H1 (cell line): ENCODE measurements at regions not wholly inside any gene's neighbourhood (a gene's known extent, or its start where the extent isn't known, plus 50 kb on each side); places are given as distances from the start of the nearest gene placed in this dataset.

Experiments
- CTCF ChIA-PET: fragments of 300-600 bp; sonication (Branson Sonifier 250); formaldehyde crosslinking; loops from one replicate; lab custom pipeline; 2021; ENCODE audit not compliant: partially characterized antibody; lab: Charles Lee
- POLR2A ChIA-PET: fragments of 300-600 bp; sonication (Branson Sonifier 250); formaldehyde crosslinking; loops from one replicate; lab custom pipeline; 2021; ENCODE audit warnings: inconsistent platforms; ENCODE audit not compliant: partially characterized antibody; lab: Charles Lee
- DNase-seq, 2 experiments: peaks; one replicate each; pipeline versions ENCODE4 v3.0.0 to v3.0.0-alpha.2; 2010 to 2022; ENCODE audit warnings: low spot score in 2 of 2, low read depth in 1 of 2, mixed read lengths in 1 of 2
- FAIRE-seq: peaks from 2 replicates; lab custom pipeline; 2011; peaks lifted over from hg19 to GRCh38; lab: Jason Lieb, UNC
- H2AFZ ChIP-seq: 2 replicates; pipeline ENCODE4 v1.8.1; 2012; ENCODE audit warnings: low read length, inconsistent platforms
- H2AK5ac ChIP-seq: 2 replicates; pipeline ENCODE4 v1.6.1; 2013; ENCODE audit warnings: low read depth, low read length
- H2BK120ac ChIP-seq: replicated peaks from 2 replicates; pipeline ENCODE3; 2013; ENCODE audit warnings: low read depth, low read length, inconsistent platforms
- H2BK12ac ChIP-seq: 2 replicates; pipeline ENCODE4 v1.6.1; 2013; ENCODE audit warnings: low read depth, low read length
- H2BK15ac ChIP-seq: 2 replicates; pipeline ENCODE4 v1.6.1; 2013; ENCODE audit warnings: low read length
- H2BK20ac ChIP-seq: 2 replicates; pipeline ENCODE4 v1.6.1; 2013; ENCODE audit warnings: low read length
- H2BK5ac ChIP-seq: 2 replicates; pipeline ENCODE4 v1.6.1; 2013; ENCODE audit warnings: low read depth, low read length
- H3K14ac ChIP-seq: 2 replicates; pipeline ENCODE4 v1.6.1; 2013; ENCODE audit warnings: inconsistent platforms; ENCODE audit not compliant: insufficient read length
- H3K18ac ChIP-seq: 2 replicates; pipeline ENCODE4 v1.6.1; 2013; ENCODE audit warnings: low read length; ENCODE audit errors: extremely low read depth
- H3K23ac ChIP-seq: 2 replicates; pipeline ENCODE4 v1.6.1; 2013; ENCODE audit warnings: inconsistent platforms; ENCODE audit not compliant: insufficient read length
- H3K23me2 ChIP-seq: 2 replicates; pipeline ENCODE4 v1.6.1; 2013; ENCODE audit warnings: low read depth, low read length
- H3K27ac ChIP-seq: 2 replicates; pipeline ENCODE4 v1.6.1; 2011; ENCODE audit warnings: low read depth, low read length, inconsistent platforms
- H3K27me3 ChIP-seq, 4 experiments: replicated peaks in 1 of 4; 1 replicate in 1 of 4; 2 replicates in 3 of 4; pipeline versions ENCODE4 v1.6.1 to v1.8.1; 2011 to 2013; ENCODE audit warnings: low read length in 3 of 4, mild to moderate bottlenecking in 3 of 4, inconsistent platforms in 2 of 4, mixed read lengths in 2 of 4, moderate library complexity in 1 of 4; ENCODE audit not compliant: control insufficient read depth in 3 of 4, insufficient read depth in 3 of 4; ENCODE audit errors: extremely low read depth in 1 of 4
- H3K36me3 ChIP-seq, 4 experiments: 2 replicates each; pipeline versions ENCODE4 v1.6.1 to v1.8.1; 2011 to 2013; ENCODE audit warnings: mild to moderate bottlenecking in 4 of 4, low read length in 3 of 4, moderate library complexity in 2 of 4, control low read depth in 1 of 4, inconsistent platforms in 1 of 4; ENCODE audit not compliant: insufficient read depth in 4 of 4, control insufficient read depth in 2 of 4
- H3K4ac ChIP-seq: replicated peaks from 2 replicates; pipeline ENCODE3; 2013; ENCODE audit warnings: low read length, low read depth, mixed read lengths, inconsistent platforms; ENCODE audit not compliant: insufficient read length
- H3K4me1 ChIP-seq, 4 experiments: replicated peaks in 1 of 4; 1 replicate in 1 of 4; 2 replicates in 3 of 4; pipeline versions ENCODE4 v1.6.1 to v1.8.1; 2011 to 2013; ENCODE audit warnings: low read length in 3 of 4, inconsistent platforms in 2 of 4, mixed read lengths in 1 of 4; ENCODE audit not compliant: insufficient read depth in 4 of 4, control insufficient read depth in 3 of 4
- H3K4me2 ChIP-seq, 2 experiments: 2 replicates each; pipeline versions ENCODE4 v1.6.1 to v1.8.1; 2011 to 2013; ENCODE audit warnings: low read depth in 2 of 2, low read length in 2 of 2, control low read depth in 1 of 2, inconsistent platforms in 1 of 2, mild to moderate bottlenecking in 1 of 2; ENCODE audit not compliant: insufficient read depth in 1 of 2
- H3K4me3 ChIP-seq, 4 experiments: fragments of 200-600, 300-600 bp in 1 of 4; sonication (generic), shearing (Covaris generic), sonication (Bioruptor Twin) in 1 of 4; 2 replicates each; pipeline versions ENCODE4 v1.5.1 to v1.8.1; 2011 to 2016; ENCODE audit warnings: low read length in 4 of 4, low read depth in 3 of 4, control low read depth in 2 of 4, inconsistent platforms in 2 of 4, mild to moderate bottlenecking in 2 of 4, mixed read lengths in 1 of 4, moderate library complexity in 1 of 4; ENCODE audit not compliant: insufficient read depth in 2 of 4; ENCODE audit errors: extremely low read depth in 1 of 4
- H3K56ac ChIP-seq: replicated peaks from 2 replicates; pipeline ENCODE3; 2013; ENCODE audit warnings: low read depth, mild to moderate bottlenecking, mixed read lengths, low read length, inconsistent platforms; ENCODE audit not compliant: insufficient read length
- H3K79me1 ChIP-seq: 2 replicates; pipeline ENCODE4 v1.6.1; 2013; ENCODE audit warnings: low read depth, low read length, control low read depth
- H3K79me2 ChIP-seq, 2 experiments: 2 replicates each; pipeline versions ENCODE4 v1.6.1 to v1.8.1; 2012 to 2013; ENCODE audit warnings: low read length in 2 of 2, mild to moderate bottlenecking in 2 of 2, inconsistent platforms in 1 of 2; ENCODE audit not compliant: insufficient read depth in 2 of 2, control insufficient read depth in 1 of 2
- H3K9ac ChIP-seq, 4 experiments: replicated peaks in 1 of 4; 1 replicate in 1 of 4; 2 replicates in 3 of 4; pipeline versions ENCODE4 v1.6.1 to v1.8.1; 2011 to 2013; ENCODE audit warnings: low read depth in 3 of 4, low read length in 3 of 4, control low read depth in 2 of 4, mild to moderate bottlenecking in 2 of 4, moderate library complexity in 2 of 4, inconsistent platforms in 1 of 4; ENCODE audit errors: extremely low read depth in 1 of 4
- H3K9me3 ChIP-seq, 2 experiments: 2 replicates each; pipeline versions ENCODE4 v1.6.1 to v1.8.1; 2012 to 2013; ENCODE audit warnings: mild to moderate bottlenecking in 2 of 2, moderate library complexity in 2 of 2, control low read depth in 1 of 2, inconsistent platforms in 1 of 2, low read depth in 1 of 2, low read length in 1 of 2, mixed read lengths in 1 of 2; ENCODE audit not compliant: insufficient read depth in 2 of 2
- H4K20me1 ChIP-seq, 2 experiments: replicated peaks in 1 of 2; 2 replicates each; pipeline versions ENCODE3 to v1.8.1; 2011 to 2013; ENCODE audit warnings: inconsistent platforms in 2 of 2, low read length in 2 of 2, mild to moderate bottlenecking in 1 of 2; ENCODE audit not compliant: insufficient read depth in 2 of 2, control insufficient read depth in 1 of 2
- H4K5ac ChIP-seq: 2 replicates; pipeline ENCODE4 v1.6.1; 2013; ENCODE audit warnings: low read length, low read depth, mixed read lengths, inconsistent platforms; ENCODE audit not compliant: insufficient read length
- H4K8ac ChIP-seq: 2 replicates; pipeline ENCODE4 v1.8.0; 2013; ENCODE audit warnings: mild to moderate bottlenecking, moderate library complexity, low read length, inconsistent platforms; ENCODE audit not compliant: insufficient read depth; ENCODE audit errors: extremely low read depth
- H4K91ac ChIP-seq: replicated peaks from 2 replicates; pipeline ENCODE3; 2013; ENCODE audit warnings: low read length, mixed read lengths, inconsistent platforms; ENCODE audit not compliant: insufficient read length
- ASH2L ChIP-seq: fragments of 200-600, 300-600 bp; sonication (generic); IDR thresholded peaks from one replicate; pipeline ENCODE4 v1.7.1; 2017; ENCODE audit warnings: low read length
- ATF3 ChIP-seq: IDR thresholded peaks from 2 replicates; pipeline ENCODE4 v1.6.1; 2011; ENCODE audit warnings: low read depth, mild to moderate bottlenecking, low read length; ENCODE audit not compliant: insufficient read depth
- BCL11A ChIP-seq, 2 experiments: IDR thresholded peaks; one replicate each; pipeline ENCODE4 v1.6.1; 2011; ENCODE audit warnings: low read depth in 2 of 2, low read length in 2 of 2, mild to moderate bottlenecking in 2 of 2
- CBX5 ChIP-seq: fragments of 300-800, 300-1000 bp; sonication (generic); IDR thresholded peaks from 2 replicates; pipeline ENCODE4 v1.7.1; 2016; ENCODE audit warnings: antibody characterized with exemption, low read length, low read depth
- HDAC6 ChIP-seq: IDR thresholded peaks from one replicate; pipeline ENCODE4 v1.7.1; 2012; ENCODE audit warnings: low read depth, mild to moderate bottlenecking, inconsistent platforms, low read length, moderate library complexity
- JUN ChIP-seq: IDR thresholded peaks from 2 replicates; pipeline ENCODE4 v1.6.1; 2011; ENCODE audit warnings: low read depth, mild to moderate bottlenecking, improper control_type of control experiment, low read length
- POLR2AphosphoS5 ChIP-seq: IDR thresholded peaks from 2 replicates; pipeline ENCODE4 v1.6.1; 2011; ENCODE audit warnings: low read depth, low read length
- POU5F1 ChIP-seq: IDR thresholded peaks from 2 replicates; pipeline ENCODE4 v1.6.1; 2011; ENCODE audit warnings: low read depth, mild to moderate bottlenecking, low read length, moderate library complexity
- RBBP5 ChIP-seq: IDR thresholded peaks from 2 replicates; pipeline ENCODE4 v1.7.1; 2012; ENCODE audit warnings: low read depth, mild to moderate bottlenecking, inconsistent platforms, low read length, moderate library complexity, borderline replicate concordance
- SIX5 ChIP-seq: IDR thresholded peaks from 2 replicates; pipeline ENCODE4 v1.6.1; 2011; ENCODE audit warnings: mild to moderate bottlenecking, low read depth, low read length
- SP4 ChIP-seq: IDR thresholded peaks from 2 replicates; pipeline ENCODE4 v1.6.1; 2012; ENCODE audit warnings: low read length, inconsistent platforms
- SRF ChIP-seq: IDR thresholded peaks from 2 replicates; pipeline ENCODE4 v1.6.1; 2011; ENCODE audit warnings: mild to moderate bottlenecking, low read depth, low read length, moderate library complexity
- SUZ12 ChIP-seq: fragments of 200-600 bp; sonication (generic); IDR thresholded peaks from 2 replicates; pipeline ENCODE4 v1.6.1; 2012; ENCODE audit warnings: mild to moderate bottlenecking, inconsistent platforms, low read length, moderate library complexity, mixed read lengths
- TAF1 ChIP-seq: IDR thresholded peaks from 2 replicates; pipeline ENCODE4 v1.6.1; 2011; ENCODE audit warnings: mild to moderate bottlenecking, low read depth, low read length
- TBP ChIP-seq: IDR thresholded peaks from 2 replicates; pipeline ENCODE4 v1.6.1; 2011; ENCODE audit warnings: low read depth, low read length, improper control_type of control experiment
- WGBS, 2 experiments: shearing (Covaris generic) in 1 of 2; methylation state at CpG; one replicate each; pipeline versions ENCODE4 v1.1.6 to v1.1.7; 2013 to 2015; ENCODE audit warnings: low lambda C conversion rate in 2 of 2, mixed read lengths in 2 of 2, inconsistent platforms in 1 of 2, low coverage in 1 of 2, missing lambda C conversion rate in 1 of 2; ENCODE audit not compliant: insufficient replicate concordance in 2 of 2, insufficient coverage in 1 of 2, insufficient read length in 1 of 2; ENCODE audit errors: extremely low coverage in 1 of 2, missing lambda C conversion rate in 1 of 2; 5-methylcytosine and 5-hydroxymethylcytosine counted together

- POLR2A ChIA-PET: interaction anchor here (0.6 kb wide), 1 partner anchor 590 kb away, joined by 3 read pairs; no protein-coding TSS in a partner anchor
- H3K79me2 ChIP-seq: no peaks in the 10 kb centered on the region
- H4K5ac ChIP-seq: no peak overlapping the region
- H3K23me2 ChIP-seq: peaks cover 7% of the 10 kb centered on the region; the same call in 1 of the 2 replicates
- no peak overlapping the region for H3K23ac ChIP-seq
- CTCF ChIA-PET: interaction anchor here (1.2 to 4.1 kb wide), 2 partner anchors 188 to 314 kb away, joined by 5 to 58 read pairs; no protein-coding TSS in a partner anchor
- no peak overlapping the region for H2BK120ac ChIP-seq
- WGBS, 2 experiments: 100% methylated on average over 1 of the region's 1 CpG; no CpG with 5 or more reads in 1 of the 2 experiments
- no peak overlapping the region for H3K14ac ChIP-seq
- no peak overlapping the region for H3K56ac ChIP-seq
- no peak overlapping the region for H3K4me2 ChIP-seq
- H2BK15ac ChIP-seq: no peak overlapping the region
- H4K91ac ChIP-seq: no peak overlapping the region
- H3K9me3 ChIP-seq: no peaks in the 10 kb centered on the region
- FAIRE-seq: no peak
- no peak overlapping the region for H3K9ac ChIP-seq
- DNase-seq: no peak
- H3K18ac ChIP-seq: no peak overlapping the region
- no peaks in the 10 kb centered on the region for H3K79me1 ChIP-seq
- H3K36me3 ChIP-seq: no peaks in the 10 kb centered on the region
- no peak overlapping the region for H2AK5ac ChIP-seq
- H3K27me3 ChIP-seq: no peaks in the 10 kb centered on the region
- H2BK12ac ChIP-seq: no peak overlapping the region
- no peak overlapping the region for H3K27ac ChIP-seq
- no peak overlapping the region for H2AFZ ChIP-seq
- H3K4ac ChIP-seq: no peak overlapping the region
- peaks cover 3 to 7% (median 4%) of the 10 kb centered on the region in 4 experiments; a peak in 6 of 7 replicates for H3K4me1 ChIP-seq
- H2BK5ac ChIP-seq: no peak overlapping the region
- H4K8ac ChIP-seq: no peak overlapping the region
- H4K20me1 ChIP-seq: peaks cover 0 to 3% of the 10 kb centered on the region in 2 experiments
- H3K4me3 ChIP-seq: no peak overlapping the region
- H2BK20ac ChIP-seq: no peak overlapping the region
- TF ChIP-seq SIX5 (no peak), SP4 (no peak), SUZ12 (no peak), RBBP5 (no peak), POU5F1 (no peak), ASH2L (no peak), TAF1 (no peak), POLR2AphosphoS5 (no peak), BCL11A (IDR thresholded peaks at IDR 0.05; ENCODE audit: low read depth in 2 of 2, low read length in 2 of 2) (no peak), ATF3 (no peak), TBP (no peak), HDAC6 (no peak), CBX5 (no peak), JUN (no peak), SRF (no peak)
Measured at GRCh38 chr4:138869165-138869564, 146.4 kb upstream of the NOCT start.
